Activated T-cell treated with anti-CD3 and anti-CD28 coated beads for 1 hour (primary cell): ENCODE measurements at regions not wholly inside any gene's neighbourhood (a gene's known extent, or its start where the extent isn't known, plus 50 kb on each side); places are given as distances from the start of the nearest gene placed in this dataset.
"Not testable (repeated sequence)": the region's sequence is repeated elsewhere in the genome, so short reads cannot be mapped to it uniquely, and the experiment has no call there.

Experiments
- DNase-seq: peaks from one replicate; pipeline ENCODE4 v3.0.0-alpha.2; 2020; ENCODE audit warnings: low read depth

DNA sequence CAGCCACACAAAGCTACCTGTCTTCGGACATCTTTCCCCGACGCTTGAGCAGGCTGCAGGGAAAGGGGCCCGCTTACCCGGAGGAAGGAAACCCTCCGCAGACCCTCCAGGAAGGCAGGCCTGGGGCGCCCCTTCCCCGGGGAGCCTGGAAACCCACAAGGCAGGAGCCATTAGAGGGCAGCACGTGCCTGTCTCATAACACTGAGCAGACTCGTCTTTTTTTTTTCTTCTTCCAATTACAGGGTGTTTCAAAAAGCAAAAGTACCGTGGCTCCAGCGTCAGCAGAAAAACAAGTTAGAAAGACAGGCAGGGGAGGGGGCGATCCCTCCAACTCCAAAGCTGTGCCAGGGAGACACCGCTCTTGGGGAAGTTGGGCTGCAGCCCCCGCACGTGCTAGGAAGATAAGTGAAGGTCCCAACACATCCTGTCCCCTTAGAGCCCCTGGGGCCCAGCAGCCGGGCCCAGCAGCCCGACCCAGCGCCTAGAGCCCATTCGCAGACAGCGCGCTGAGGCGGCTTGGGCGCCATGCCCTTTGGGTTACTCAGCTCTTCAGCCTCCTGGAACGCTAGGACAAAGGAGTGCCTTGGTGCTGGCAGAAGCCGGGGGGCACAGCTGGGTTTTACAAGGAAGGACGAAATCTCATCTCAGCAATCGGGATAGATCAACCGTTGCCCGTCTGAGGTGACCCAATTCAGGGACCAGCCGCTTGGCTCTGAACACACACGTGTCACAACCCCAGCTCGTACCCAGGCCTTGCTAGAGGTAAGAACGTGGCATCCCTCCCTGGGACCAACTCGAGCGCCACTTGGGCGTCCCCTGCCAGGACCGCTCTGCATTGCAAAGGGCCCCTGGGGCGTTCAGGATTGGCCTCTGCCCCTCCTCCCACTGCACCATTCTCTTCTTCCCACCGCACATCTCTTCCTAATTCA is 136.3 kb downstream of the LY86 start:
- peak; percentile 40 for DNase-seq

DNA sequence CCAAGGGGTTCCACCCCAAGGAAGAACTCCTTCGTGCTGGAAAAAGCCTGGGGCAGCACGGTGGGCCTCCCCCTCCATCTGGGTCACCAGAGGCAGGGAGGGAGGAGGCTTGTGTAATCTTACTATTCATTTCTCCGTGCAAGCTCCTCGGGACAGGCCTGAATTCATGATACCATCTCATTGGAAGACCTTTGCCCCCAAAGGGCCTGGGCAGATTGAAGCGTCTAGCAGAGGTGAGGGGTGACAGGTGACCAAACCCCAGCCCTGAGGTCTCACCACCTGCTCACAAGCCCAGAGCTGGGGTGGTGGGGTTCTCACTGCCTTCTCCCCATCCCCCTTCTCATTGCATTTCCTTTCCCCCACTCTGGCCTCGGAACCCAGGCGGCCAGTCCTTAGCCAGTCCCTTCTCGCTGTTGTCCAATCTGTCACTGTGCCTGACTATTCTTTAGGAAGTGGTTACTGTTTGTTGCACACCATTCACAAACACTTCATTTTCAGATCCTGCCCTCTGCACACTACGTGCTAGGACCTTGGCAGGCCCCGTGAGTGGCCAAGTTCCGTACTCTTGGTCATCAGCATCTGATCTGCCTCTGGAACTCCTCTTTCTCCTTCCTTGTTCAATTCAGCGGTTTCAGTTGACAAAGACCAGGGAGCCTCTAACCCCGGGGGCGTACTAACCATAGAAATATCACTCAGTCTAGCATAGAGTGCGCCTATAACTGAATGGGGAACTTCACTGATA is 137.1 kb downstream of the LY86 start:
- DNase-seq = no peak

DNA sequence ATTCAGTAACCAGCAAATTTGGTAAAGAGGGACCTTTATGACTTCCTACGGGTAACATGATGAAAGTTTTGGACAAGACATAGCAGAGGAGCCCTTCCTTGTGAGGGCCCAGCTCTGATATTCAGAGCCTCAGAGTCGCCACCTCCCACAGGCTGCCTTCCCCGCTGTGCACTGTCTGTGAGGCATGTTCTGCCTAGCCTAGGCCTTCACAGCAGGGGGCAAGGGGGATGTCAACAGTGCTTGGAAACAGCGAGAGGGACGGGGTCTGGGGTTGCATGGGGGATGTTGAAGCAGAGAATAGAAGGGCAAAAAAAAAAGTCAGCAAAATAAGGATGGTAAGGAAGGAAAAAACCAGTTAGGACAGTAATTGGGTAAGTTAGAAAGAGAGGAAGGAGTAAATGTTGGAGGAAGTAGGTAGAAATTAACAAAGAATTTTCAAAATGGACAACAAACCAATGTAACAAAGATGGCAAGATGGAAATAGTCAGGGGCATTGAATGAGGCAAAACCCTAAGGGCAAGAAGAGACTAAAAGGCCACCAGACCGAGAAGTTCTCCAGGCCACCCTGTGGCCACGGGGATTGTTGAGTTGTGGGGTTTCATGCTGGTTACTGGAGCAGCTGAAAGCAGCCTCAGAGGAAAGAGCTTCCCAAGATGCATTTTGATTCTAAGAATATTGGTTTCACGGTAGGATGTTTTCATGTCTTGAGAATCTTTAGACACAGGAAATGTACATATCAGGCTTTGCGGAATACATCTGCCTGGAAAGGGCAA is 139.8 kb downstream of the LY86 start:
- DNase-seq = no peak

DNA sequence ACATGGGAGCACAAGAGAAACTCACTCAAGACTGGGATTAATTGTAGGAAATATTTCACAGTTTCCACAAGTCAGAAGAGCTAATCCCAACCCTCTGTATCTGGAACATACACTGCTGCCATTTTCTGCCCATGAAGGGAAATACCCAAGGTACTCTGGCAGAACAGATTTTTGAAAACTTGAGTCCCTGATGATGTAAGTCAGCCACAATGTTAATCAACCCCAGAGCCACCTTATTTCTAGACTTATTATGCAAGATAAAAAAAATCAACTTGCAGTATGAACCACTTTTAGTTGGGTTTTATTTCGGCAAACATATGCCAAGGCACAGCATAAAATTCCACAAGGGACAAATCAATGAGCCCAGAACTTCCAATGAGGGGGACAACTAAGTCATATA is 141.5 kb downstream of the LY86 start:
- no peak for DNase-seq

DNA sequence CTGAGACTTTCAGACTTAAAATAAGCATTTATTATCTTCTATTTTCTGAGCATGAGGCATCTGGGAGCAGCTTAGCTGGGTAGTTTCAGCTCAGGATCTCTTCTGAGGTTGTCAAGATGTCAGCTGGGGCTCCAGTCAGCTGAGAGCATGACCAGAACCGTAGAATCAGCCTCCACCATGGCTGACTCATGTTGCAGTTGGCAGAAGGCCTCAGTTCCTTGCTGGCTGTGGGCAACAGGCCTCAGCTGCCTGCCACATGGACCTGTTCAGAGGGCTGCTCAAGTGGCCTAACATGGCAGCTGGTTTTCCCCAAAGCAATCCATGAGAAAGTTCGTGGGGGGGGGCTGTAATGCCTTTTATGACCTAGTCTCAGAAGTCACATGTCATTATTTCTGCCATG is 142.3 kb downstream of the LY86 start:
- no peak for DNase-seq

DNA sequence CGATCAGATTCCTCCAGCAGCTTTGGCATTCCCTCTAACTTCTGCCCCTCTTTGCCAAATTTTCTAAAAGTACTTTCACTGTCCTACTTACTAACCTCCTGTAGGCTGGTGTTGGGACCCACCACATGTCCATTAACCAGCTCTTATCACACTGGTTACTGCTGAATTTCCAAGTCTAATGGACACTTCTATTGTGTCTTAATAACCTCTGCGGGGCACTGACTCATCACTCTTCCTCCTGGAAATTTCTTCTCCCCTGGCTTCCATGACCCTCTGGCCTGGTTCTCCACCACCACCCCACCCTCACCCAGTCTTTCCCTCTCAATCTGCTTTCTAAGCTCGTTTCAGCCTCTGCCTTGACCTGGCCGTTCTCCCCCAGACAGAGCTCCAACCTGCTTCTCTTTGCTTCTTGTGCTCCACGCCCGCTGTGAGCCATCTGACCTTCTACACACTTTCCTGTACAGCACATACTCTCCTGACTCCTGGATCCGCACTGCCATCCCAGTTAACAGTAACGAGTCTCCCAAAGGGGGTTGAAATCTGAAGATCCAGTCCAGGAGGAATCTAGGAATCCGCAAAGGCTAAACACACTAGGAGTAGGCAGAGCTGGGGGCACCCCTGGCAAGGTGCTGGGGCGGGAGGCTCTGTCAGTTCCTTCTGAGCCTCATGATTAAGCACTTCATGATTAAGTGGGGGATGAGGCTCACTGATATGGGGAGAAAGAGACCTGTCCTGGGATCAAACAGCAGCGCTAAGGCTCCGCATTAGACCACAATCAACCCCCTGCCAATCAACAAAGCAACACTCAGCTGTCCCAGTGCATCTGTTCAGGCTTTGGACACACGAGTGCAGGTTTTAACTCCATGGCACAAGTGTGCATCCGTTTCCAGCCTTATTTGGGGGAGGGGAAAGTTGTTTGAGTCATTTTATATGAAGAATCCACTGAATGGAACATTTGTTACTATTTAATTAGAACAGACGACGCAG is 146.3 kb downstream of the LY86 start:
- DNase-seq = no peak

DNA sequence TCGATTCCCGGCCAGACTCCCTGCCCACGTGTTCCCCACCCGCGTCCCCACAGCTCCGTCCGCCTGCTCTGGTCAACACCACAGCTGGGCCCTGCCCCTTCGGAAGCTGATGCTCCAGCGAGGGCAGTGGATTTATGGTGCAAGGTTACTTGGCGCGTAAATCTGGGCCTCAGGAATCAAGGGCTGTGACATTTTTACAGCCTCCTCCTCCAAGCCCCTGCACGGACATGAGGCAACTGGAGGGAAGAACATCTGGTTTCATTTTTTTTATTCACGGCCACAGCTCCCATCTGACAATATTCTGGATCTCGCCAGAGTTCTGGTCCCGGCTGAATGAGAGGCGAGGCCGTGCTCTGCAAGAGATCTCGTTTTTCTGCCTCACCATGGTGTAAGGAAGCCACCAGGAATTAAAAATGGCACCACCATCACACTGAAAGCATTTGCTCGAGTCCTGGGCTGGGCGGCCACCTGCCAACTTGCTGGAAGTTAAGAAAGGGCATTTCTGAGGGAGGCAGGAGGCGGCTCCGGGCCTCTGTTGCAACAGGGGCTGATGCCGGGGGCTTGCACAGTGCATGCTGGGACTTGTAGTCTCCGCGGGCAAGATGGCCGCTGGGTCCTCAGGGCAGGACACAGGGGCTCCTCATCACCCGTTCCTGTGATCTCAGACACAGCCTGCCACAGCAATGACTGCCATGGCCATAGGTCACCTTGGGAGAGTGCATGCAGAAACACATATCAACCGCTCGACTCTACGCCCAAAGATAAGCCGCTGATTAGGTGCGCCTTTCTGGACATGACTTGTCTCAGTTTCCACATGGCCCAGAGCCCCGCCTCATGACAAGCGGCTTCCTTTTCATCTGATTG is 148.5 kb downstream of the LY86 start:
- DNase-seq = no peak

DNA sequence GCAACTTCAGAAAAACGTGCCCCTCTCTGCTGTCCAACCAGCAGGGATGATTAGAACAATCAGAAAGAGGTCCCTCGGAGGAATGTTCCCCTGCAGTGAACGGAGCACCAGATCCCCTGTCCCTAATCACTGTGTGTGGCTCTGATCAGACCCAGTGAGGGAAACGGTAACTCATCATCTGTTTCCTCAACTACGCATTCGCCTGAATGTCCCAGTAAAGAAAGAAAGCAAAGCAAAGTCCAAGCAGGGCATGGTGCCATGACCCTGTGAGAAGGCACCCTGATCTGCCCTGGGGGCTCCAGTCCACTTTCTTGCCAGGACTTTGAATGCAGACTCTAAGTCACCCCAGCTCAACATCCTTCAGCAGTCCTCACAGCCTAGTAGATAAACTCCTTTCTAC is 149.2 kb downstream of the LY86 start:
- no peak for DNase-seq

DNA sequence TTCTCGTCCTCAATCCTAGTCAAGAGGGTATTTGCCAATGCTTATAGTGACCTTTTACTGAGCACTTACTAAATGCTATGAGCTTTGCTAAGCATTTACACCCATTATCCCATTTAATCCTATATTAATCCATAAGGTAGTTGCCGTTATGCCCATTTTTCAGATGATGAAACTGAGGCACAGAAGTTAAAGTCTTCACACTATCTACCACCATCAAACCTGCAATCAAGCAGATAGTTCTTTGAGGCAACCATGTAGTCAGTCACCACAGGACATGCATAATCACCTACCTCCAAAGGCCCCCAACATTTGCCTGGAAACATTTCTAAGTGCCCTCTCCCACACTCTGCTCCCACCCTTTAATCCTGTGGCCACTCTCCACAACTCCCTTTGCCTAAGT is 149.6 kb downstream of the LY86 start:
- no peak for DNase-seq

DNA sequence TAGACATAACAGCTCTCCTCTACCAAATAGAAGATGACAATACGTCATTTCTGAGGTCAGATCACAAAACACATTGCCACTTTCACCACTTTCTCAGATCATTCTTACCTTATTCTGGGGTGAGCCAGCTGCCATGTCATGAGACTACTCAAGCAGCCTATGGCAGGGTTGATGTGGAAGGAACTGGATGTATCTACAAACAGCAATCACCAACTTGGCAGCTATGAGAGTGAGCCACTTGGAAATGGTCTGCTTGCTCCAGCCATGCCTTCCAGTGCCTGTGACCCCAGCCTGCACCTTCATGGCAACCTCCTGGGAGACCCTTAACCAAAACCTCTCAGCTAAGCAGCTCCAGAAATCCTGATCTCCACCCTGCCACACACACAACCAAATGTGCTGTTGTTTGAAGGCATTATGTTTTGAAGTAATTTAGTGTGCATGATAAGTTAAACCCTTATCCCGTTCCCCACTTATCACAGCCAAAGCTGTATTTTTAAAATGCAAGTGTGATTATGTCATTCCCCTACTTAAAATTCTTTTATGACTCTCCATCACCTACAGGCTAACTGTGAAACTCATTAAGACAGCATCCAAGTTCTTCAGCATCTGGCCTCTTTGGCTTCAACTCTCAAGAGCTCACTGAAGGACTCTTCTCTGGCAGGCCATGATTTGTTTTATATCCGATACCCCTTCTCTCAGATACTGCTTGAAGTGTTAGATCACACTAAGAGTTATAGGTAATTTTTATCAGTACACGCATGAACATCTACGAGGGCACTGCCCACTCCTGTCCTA is 150.6 kb downstream of the LY86 start:
- no peak for DNase-seq

DNA sequence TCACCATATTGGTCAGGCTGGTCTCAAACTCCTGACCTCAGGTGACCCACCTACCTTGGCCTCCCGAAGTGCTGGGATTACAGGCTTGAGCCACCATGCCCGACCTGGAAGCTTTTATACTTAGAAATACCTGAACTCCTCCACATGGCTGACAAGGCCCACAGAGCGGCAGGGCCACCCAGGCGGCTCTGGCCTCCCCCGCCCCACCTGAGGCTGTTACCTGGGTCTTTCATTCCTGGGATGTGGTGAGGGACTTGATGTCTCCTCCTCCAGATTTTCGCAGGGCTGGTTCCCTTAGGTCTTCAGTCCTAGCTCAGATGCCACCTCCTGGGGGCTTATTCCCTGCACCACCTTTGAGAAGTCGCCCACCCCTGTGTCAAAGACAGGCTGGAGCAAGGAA is 152.1 kb downstream of the LY86 start:
- DNase-seq = no peak

DNA sequence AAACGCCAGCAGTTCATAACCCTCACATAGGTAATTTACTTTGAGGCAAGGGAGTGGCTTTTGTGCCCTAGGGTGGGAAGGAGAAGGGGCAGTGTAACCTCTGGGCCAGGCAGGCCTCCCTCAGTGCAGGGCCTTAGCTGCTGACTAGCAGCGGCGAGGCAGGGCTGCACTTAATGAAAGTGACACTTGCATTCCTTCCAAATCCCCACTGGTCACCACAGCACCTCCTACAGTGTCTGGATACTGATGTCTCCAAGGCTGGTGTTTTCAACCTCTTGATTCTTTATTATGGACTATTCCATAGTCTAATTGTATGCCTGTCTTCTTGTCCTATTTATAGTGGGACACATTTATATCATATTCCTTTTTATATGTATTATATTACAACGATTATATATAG is 152.7 kb downstream of the LY86 start:
- no peak for DNase-seq

DNA sequence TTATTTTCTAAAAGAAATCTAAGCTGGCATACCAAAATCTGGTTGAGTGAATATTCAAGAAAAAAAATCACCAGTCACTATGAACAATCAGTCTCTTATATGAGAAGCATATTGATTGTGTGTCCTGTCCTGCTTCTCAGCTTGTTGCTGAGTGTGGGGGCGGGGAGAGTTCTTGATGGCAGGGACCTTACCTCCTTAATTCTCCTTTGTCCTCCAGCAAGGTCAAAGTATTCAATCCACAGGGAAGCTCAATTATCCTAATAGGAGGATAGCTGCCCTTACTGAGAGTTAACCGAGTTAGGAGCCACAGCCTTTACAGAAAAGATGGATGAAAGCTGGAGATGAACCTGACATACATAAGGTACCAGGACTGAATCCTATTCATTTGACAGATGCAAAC is 154.0 kb downstream of the LY86 start:
- no peak for DNase-seq

DNA sequence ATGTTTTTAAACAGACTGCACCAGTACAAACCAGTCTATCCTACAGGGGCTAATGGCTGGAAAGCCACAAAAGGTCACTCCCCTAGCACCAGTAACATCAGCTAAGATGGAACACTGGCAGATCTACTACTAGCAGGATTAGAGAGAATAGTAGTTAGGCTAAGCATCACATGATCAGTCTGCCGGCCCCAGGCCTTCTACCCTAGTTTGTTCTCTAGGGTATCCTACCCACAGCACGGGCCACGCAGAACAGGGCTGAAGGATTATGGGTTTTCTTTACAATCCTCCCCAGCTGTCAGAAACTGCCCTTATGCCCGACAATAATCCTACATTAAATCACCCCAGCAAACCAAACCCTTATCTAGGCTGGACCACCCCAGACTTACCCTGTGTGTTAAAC is 156.0 kb downstream of the LY86 start:
- no peak for DNase-seq

DNA sequence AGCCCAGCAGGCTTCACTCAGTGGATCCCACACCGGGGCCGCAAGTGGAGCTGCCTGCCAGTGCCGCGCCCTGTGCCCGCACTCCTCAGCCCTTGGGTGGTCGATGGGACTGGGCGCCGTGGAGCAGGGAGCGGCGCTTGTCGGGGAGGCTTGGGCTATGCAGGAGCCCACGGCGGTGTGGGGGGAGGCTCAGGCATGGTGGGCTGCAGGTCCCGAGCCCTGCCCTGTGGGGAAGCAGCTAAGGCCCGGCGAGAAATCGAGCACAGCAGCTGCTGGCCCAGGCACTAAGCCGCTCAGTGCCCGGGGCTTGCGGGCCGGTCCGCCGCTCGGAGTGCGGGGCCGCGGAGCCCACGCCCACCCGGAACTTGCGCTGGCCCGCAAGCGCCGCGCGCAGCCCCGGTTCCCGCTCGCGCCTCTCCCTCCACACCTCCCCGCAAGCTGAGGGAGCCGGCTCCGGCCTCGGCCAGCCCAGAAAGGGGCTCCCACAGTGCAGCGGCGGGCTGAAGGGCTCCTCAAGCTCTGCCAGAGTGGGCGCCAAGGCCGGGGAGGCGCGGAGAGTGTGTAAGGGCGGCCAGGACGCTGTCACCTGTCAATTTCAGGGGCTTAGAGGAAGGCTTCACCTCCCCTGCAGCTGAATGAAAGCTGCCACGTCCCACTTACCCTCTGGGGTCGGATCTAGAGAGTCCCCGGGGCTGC is 157.3 kb downstream of the LY86 start:
- not testable (repeated sequence) for DNase-seq

DNA sequence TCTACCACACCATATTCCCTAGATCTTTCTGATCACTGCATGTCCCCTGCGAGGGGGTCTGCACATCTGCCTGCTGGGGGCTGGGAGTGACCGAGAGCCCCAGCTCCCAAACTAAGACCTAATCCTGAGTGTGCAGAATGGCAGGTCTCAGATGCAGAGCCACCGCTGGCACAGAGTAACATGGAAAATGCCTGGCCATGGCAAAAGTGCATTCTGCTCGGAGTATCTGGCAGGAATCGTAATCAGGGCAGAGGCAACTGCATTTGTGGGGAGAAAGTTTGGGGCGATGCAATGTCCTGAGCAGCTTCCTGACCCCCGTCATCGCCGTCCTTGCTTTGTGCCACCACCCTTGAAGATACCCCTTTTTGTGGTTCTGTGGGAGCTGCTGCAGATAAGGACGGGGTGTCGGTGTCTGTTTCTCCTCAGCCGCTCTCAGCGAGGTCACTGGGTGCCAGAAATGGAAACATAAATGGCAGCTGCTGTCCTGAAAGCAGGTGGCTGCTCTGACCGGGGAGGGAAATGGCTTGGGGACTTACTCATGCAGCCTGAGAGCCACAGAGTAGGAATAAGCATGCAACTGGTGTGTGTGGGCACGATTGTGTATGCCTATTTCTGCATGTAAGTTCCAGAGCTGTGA is 157.9 kb downstream of the LY86 start:
- no peak for DNase-seq

DNA sequence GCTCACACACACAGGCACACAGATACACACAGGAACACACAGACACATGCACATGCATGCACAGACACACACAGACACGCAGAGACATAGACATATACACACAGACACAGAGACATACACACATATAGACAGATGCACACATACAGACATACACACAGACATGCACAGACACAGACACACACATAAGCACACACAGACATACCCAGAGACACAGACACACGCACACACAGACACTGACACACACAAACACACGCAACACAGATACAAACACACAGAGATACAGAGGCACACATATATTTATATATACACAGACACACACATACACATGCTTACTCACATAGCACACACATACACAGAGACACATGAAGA is 158.4 kb downstream of the LY86 start:
- no peak for DNase-seq

DNA sequence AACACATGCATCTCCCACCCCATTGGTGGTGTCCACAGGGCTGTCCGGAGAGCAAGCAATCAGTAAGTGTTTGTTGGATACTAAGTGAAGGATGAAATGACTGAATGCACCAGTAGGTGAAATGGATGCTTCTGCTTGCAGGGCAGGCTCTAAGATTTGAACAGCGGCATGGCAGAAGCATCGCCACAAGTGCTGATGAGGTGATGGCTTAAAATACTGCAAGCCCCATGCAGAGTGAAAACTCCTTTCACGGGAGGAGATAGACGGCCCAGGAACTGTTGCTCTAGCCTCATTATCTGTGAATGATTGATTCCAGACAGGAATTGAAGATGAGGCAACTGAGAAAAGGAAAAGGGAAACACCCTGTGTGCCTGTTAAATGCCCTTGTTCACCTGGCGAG is 158.9 kb downstream of the LY86 start:
- no peak for DNase-seq

DNA sequence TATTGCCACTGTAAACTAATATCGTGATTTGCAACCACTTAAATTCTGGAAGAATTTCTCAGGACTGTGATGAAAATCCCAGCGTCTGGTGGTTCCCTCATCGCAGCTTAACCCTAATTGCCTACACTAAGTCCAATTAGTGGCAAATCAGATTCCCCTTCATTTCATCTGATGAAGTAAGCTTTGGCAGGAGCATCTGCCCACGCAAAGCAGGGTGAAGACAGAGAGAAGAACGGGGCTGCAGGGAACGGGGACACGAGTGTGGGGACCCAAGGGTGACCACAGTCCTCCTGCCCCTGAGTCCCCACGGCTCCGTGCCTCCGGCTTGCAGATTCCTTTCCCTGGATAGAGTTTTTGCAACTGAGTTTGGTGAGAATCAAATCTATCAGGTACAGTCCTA is 159.5 kb downstream of the LY86 start:
- DNase-seq = no peak
